HG02588 (cell line): ENCODE measurements at regions not wholly inside any gene's neighbourhood (a gene's known extent, or its start where the extent isn't known, plus 50 kb on each side); places are given as distances from the start of the nearest gene placed in this dataset.
"Not testable (repeated sequence)": the region's sequence is repeated elsewhere in the genome, so short reads cannot be mapped to it uniquely, and the experiment has no call there.

Experiments
- ATAC-seq: cut with Tn5 transposase; IDR thresholded peaks from one replicate; pipeline ENCODE4 v1.9.1; 2021; ENCODE audit warnings: mild to moderate bottlenecking, moderate library complexity; ENCODE audit not compliant: unreplicated experiment

GRCh38 chr11:23453522-23453921 is 593.2 kb upstream of the CCDC179 start:
- no peak for ATAC-seq

- ATAC-seq: no peak
Measured at GRCh38 chr11:23455321-23455891, 595.1 kb upstream of the CCDC179 start.

GRCh38 chr11:23457641-23458040 is 597.4 kb upstream of the CCDC179 start:
- ATAC-seq: no peak

GRCh38 chr11:23471878-23472277 is 611.6 kb upstream of the CCDC179 start:
- ATAC-seq: no peak

DNA sequence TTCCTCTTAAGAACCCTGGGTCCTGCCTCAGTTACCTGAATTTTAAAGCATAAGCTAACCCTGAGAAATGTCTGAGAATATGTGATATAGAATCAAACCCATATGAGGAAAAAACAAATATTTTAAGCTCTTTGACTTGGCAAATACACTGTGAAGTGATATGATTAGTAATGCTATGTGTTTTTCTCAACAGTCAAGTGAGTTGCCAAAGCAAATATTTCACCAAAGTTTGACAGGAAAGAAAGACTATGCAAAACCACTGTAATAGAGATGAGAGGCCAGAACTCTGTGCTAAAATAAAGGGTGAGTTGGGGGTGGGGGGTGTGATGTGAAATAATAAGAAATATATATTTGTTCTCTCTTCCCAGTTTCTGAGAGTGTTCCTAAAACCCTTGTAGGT is 613.5 kb upstream of the CCDC179 start:
- ATAC-seq: no peak

DNA sequence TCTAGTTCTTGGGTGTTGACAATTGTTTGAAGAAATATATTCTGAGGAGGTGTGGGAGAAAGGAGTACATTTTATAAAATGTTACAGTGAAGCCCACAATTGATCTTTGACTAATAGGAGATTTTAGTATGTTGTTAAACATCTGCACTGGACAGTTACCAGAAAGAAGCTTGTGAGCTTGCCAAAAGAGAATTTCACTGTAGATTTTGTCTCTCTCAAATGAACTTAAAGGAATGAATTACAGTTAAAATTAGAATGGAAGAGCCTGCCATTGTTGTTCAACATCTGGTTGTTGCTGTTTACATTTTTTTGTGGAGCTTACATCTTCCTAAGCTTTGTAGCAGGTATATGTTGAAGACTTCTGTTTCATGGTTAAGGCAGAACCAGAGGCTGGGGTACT is 620.5 kb upstream of the CCDC179 start:
- no peak for ATAC-seq

- ATAC-seq: not testable (repeated sequence)
Measured at GRCh38 chr11:23484146-23484545, 623.9 kb upstream of the CCDC179 start.

DNA sequence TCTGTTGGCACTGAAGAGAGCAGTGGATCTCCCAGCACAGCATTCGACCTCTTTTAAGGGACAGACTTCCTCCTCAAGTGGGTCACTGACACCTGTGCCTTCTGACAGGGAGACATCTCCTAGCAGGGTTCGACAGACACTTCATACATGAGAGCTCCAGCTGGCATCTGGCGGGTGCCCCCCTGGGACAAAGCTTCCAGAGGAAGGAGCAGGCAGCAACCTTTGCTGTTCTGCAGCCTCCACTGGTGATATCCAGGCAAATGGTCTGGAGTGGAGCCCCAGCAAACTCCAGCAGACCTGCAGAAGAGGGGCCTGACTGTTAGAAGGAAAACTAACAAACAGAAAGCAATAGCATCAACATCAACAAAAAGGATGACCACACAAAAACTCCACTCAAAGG is 624.3 kb upstream of the CCDC179 start:
- ATAC-seq: not testable (repeated sequence)

- no peak for ATAC-seq
Measured at GRCh38 chr11:23490557-23491235, 630.4 kb upstream of the CCDC179 start.

- ATAC-seq: no peak
Measured at GRCh38 chr11:23494981-23495380, 634.7 kb upstream of the CCDC179 start.

DNA sequence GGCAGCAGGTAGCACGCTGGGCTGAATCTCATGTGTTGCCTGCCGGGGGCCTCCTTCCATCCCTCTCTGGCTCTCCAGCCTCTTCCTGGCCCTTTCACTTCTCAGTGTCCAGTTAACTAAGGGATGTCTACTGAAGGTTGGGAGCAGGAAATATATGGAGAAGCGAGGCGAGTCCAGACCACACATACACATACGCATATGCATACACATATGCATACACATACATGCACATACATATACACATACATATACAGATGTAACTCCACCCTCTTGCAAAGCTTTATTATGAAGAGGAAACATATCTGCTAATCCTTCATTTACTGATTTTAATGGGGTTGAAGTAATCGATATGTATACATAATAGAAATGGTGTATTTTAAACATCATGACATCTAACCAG is 636.1 kb upstream of the CCDC179 start:
- no peak for ATAC-seq

GRCh38 chr11:23497040-23497439 is 636.8 kb upstream of the CCDC179 start:
- no peak for ATAC-seq

DNA sequence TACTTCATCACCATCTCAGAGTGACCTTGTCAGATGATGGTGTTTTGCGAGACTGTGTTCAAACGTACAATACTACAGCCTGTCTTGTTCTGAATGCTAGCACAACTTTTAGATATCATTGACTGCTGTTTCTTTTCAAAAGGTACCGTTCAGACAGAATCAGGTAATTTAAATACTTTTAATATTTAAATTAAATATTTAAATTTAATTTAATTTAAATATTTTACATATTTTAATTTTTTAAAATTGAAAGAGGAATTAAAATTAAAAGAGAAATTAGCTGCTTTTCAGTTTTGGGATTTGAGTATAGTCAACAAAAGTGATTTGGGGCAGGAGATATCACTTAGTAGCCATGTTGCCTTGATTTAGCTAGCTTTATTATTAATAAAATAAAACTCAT is 642.1 kb upstream of the CCDC179 start:
- no peak for ATAC-seq

DNA sequence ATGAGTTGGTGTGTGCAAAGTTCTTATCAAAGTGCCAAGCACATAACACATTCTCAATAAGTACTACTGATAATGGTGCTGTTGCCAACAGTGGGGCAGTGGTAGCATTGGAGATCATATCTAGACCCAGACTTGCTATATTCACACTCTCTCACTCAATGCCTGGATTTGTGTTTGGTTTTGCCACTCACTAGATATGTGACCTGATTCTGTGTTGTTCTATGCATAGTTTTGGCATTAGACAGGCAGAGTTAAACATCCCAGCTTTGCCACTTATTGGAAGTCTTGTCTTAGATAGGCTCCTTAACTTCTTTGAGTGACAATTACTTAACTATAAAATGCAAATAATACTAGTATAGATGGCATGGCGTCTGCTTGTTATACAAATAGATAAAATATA is 642.6 kb upstream of the CCDC179 start:
- ATAC-seq: no peak

- no peak for ATAC-seq
Measured at GRCh38 chr11:23509023-23509422, 648.7 kb upstream of the CCDC179 start.

- ATAC-seq: no peak
Measured at GRCh38 chr11:23509821-23510220, 649.5 kb upstream of the CCDC179 start.

DNA sequence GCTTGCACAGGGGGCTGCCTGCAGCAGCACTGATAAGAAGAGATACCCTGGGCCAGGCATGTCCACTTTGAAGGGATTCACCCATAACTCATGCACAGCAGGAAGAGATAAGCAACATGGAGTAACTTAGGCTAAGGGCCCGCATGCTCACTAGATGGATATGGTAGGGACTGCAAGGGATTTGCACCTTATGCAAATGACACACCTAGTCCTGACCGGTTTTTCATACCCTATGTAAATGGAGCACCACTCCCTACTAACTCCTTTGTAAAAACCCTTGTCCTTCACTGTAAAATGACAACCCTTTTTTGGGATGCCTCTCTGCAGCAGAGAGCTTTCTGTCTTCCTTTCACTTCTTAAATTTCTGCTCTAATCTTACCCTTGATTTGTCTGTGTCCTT is 658.9 kb upstream of the CCDC179 start:
- no peak for ATAC-seq

DNA sequence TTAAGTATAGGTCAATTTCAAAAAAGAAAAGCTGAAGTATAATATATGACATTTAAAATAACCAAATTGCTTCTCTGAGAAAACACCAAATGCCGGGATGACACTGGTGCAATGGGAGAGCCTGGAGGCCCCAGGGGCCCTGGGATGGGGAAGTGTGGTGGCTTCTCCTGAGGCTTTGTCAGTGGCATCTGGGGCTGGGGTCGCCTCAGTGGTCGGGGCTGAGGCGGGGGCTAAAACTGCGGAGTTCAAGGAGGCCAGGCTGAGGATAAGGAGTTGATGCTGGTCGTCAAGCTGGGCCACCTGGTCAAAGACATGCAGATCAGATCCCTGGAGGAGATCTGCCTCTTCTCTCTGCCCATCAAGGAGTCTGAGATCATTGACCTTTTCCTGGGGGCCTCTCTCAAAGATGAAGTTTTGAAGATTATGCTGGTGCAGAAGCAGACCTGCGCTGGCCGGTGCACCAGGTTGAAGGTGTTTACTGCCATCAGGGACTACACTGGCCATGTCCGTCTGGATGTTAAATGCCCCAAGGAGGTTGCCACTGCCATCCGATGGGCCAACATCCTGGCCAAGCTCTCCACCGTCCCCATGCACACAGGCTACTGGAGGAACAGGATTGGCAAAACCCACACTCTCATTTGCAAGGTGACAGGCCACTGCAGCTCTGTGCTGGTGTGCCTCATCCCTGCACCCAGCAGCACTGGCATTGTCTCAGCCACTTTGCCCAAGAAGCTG is 660.1 kb upstream of the CCDC179 start:
- no peak for ATAC-seq

DNA sequence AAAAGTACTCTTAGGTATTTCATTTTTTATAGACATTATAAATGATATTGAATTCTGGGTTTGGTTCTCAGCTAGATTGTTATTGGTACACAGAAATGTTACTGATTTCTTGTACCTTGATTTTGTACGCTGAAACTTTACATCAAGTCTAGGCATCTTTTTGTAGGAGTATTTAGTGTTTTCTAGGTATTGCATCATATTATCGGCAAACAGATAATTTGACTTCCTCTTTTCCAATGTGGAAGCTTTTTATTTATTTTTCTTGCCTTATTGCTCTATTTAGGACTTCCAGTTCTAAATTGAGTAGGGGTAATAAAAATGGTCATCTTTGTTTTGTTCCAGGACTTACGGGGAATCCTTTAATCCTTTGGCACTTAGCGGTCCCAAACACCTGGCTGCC is 676.6 kb upstream of the CCDC179 start:
- ATAC-seq: no peak

GRCh38 chr11:23539556-23539955 is 679.3 kb upstream of the CCDC179 start:
- no peak for ATAC-seq

GRCh38 chr11:23540101-23540561 is 679.9 kb upstream of the CCDC179 start:
- peak; percentile 86 for ATAC-seq

DNA sequence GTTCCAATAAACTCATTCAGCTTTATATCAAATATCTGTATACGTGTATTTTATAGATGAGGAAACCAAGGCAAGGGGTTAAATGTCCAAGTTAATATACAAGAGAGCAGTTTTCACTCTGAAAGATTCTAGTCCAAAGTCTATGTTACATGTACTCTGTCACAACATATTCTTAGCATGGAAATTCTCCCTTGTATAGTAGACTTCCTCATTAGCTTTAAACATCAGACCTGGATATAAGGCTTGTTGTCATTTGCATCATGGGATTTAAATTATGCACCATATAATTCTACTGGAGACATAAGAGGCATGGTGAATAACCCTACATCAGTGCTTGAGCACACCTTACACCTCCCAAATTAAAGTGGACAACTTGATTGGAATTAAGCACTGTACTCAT is 681.9 kb upstream of the CCDC179 start:
- ATAC-seq: no peak
